ENCODE measurements at regions not wholly inside any gene's neighbourhood (a gene's known extent, or its start where the extent isn't known, plus 50 kb on each side); places are given as distances from the start of the nearest gene placed in this dataset.

DNA sequence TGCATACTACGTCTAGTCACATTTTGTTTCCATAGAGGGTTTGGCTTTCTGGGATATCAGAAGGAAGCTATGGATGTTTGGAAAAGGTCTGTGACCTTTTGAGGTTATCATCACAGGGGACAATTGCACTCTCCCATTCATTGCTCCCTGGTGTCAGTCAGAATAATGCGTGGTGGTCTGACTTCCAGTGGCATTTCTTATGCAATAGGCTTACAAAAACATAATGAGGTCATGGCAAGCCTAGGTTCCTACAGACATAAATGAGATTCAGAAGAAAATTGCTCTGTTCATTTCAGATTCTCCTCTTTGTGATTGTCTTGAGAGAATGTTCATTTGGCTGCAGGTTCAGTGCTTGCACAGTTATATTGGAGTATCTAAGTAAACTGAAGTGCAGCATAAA, 54.6 kb downstream of the ARHGAP35 start:
- 0 out of 2 replicates have a peak, but pooled peaks cover 4% of the 10 kb centered on the region for H3F3A ChIP-seq (ENCODE audit: low read depth)
- H3K4me1 ChIP-seq (ENCODE audit: insufficient read depth, low read length, poor library complexity, severe bottlenecking) = peaks cover 17% of the 10 kb centered on the region
- H2AFZ ChIP-seq (ENCODE audit: low read length) = no peak overlapping the region
- peaks cover 21% of the 10 kb centered on the region for H3K36me3 ChIP-seq (ENCODE audit: insufficient read depth, low read length)
- no peaks in the 10 kb centered on the region for H3K27me3 ChIP-seq (ENCODE audit: insufficient read depth, low read length, poor library complexity, severe bottlenecking)
- H3K9ac ChIP-seq (ENCODE audit: low read depth, low read length, poor library complexity, severe bottlenecking) = no peak overlapping the region
- H4K20me1 ChIP-seq (ENCODE audit: insufficient read depth, low read length, poor library complexity, severe bottlenecking) = peaks cover 25% of the 10 kb centered on the region
- H3K79me2 ChIP-seq (ENCODE audit: insufficient read depth, low read length) = peaks cover 77% of the 10 kb centered on the region
- no peak overlapping the region for H3K4me3 ChIP-seq (ENCODE audit: low read length, poor library complexity, severe bottlenecking)
- TF ChIP-seq, protein P1, sequence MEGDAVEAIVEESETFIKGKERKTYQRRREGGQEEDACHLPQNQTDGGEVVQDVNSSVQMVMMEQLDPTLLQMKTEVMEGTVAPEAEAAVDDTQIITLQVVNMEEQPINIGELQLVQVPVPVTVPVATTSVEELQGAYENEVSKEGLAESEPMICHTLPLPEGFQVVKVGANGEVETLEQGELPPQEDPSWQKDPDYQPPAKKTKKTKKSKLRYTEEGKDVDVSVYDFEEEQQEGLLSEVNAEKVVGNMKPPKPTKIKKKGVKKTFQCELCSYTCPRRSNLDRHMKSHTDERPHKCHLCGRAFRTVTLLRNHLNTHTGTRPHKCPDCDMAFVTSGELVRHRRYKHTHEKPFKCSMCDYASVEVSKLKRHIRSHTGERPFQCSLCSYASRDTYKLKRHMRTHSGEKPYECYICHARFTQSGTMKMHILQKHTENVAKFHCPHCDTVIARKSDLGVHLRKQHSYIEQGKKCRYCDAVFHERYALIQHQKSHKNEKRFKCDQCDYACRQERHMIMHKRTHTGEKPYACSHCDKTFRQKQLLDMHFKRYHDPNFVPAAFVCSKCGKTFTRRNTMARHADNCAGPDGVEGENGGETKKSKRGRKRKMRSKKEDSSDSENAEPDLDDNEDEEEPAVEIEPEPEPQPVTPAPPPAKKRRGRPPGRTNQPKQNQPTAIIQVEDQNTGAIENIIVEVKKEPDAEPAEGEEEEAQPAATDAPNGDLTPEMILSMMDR (conservative IDR thresholded peaks at IDR 0.05; ENCODE audit: low read length) = no peak
- TF ChIP-seq EZH2phosphoT487 (IDR thresholded peaks at IDR 0.05; ENCODE audit: borderline replicate concordance) = no peak
- H3K9me3 ChIP-seq (ENCODE audit: insufficient read depth, low read depth, low read length) = no peaks in the 10 kb centered on the region
- no peak overlapping the region for H3K4me2 ChIP-seq (ENCODE audit: low read depth, low read length, poor library complexity, severe bottlenecking)
- no peaks in the 10 kb centered on the region for H3K9me2 ChIP-seq (replicated peaks; ENCODE audit: low read depth, low read length)

DNA sequence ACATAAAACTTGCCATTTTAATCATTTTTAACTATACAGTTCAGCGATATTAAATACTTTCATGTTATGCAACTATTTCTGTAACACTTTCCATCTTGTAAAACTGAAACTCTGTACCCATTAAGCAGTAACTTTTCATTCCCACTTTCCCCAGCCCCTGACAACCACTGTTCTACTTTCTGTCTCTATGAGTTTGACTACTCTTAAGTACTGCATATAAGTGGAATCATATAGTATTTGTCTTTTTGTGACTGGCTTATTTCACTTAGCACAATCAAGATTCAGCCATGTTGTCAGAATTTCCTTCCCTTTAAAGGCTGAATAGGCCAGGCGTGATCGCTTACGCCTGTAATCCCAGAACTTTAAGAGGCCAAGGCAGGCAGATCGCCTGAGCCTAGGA, 56.2 kb downstream of the ARHGAP35 start:
- Histone ChIP-seq H3F3A (ENCODE audit: low read depth) (0 out of 2 replicates have a peak, but pooled peaks cover 4% of the 10 kb centered on the region), H3K4me2 (ENCODE audit: low read depth, low read length, poor library complexity, severe bottlenecking) (no peak overlapping the region), H3K4me1 (ENCODE audit: insufficient read depth, low read length, poor library complexity, severe bottlenecking) (peaks cover 17% of the 10 kb centered on the region), H3K9ac (ENCODE audit: low read depth, low read length, poor library complexity, severe bottlenecking) (no peak overlapping the region), H3K36me3 (ENCODE audit: insufficient read depth, low read length) (peaks cover 37% of the 10 kb centered on the region), H3K4me3 (ENCODE audit: low read length, poor library complexity, severe bottlenecking) (no peak overlapping the region), H3K27me3 (ENCODE audit: insufficient read depth, low read length, poor library complexity, severe bottlenecking) (no peaks in the 10 kb centered on the region), H2AFZ (ENCODE audit: low read length) (no peak overlapping the region), H3K79me2 (ENCODE audit: insufficient read depth, low read length) (peaks cover 70% of the 10 kb centered on the region), H3K9me3 (ENCODE audit: insufficient read depth, low read depth, low read length) (no peaks in the 10 kb centered on the region), H3K9me2 (replicated peaks; ENCODE audit: low read depth, low read length) (no peaks in the 10 kb centered on the region), H4K20me1 (ENCODE audit: insufficient read depth, low read length, poor library complexity, severe bottlenecking) (peaks cover 25% of the 10 kb centered on the region)
- TF ChIP-seq, protein P1 (conservative IDR thresholded peaks at IDR 0.05; ENCODE audit: low read length) = no peak
- no peak for TF ChIP-seq EZH2phosphoT487 (IDR thresholded peaks at IDR 0.05; ENCODE audit: borderline replicate concordance)

GRCh38 chr19:46919324-46919723, 58.5 kb downstream of the ARHGAP35 start:
- H3K79me2 ChIP-seq (ENCODE audit: insufficient read depth, low read length) = peaks cover 66% of the 10 kb centered on the region
- peaks cover 15% of the 10 kb centered on the region for H4K20me1 ChIP-seq (ENCODE audit: insufficient read depth, low read length, poor library complexity, severe bottlenecking)
- peaks cover 4% of the 10 kb centered on the region for H3K4me1 ChIP-seq (ENCODE audit: insufficient read depth, low read length, poor library complexity, severe bottlenecking)
- no peaks in the 10 kb centered on the region for H3K9me3 ChIP-seq (ENCODE audit: insufficient read depth, low read depth, low read length)
- H3K4me3 ChIP-seq (ENCODE audit: low read length, poor library complexity, severe bottlenecking) = no peak overlapping the region
- H2AFZ ChIP-seq (ENCODE audit: low read length) = no peak overlapping the region
- H3K9ac ChIP-seq (ENCODE audit: low read depth, low read length, poor library complexity, severe bottlenecking) = no peak overlapping the region
- H3K36me3 ChIP-seq (ENCODE audit: insufficient read depth, low read length) = peaks cover 45% of the 10 kb centered on the region
- TF ChIP-seq, protein P1 (conservative IDR thresholded peaks at IDR 0.05; ENCODE audit: low read length) = no peak
- no peak for TF ChIP-seq EZH2phosphoT487 (IDR thresholded peaks at IDR 0.05; ENCODE audit: borderline replicate concordance)
- H3K9me2 ChIP-seq (replicated peaks; ENCODE audit: low read depth, low read length) = no peaks in the 10 kb centered on the region
- H3F3A ChIP-seq (ENCODE audit: low read depth) = no peaks in the 10 kb centered on the region
- no peaks in the 10 kb centered on the region for H3K27me3 ChIP-seq (ENCODE audit: insufficient read depth, low read length, poor library complexity, severe bottlenecking)
- H3K4me2 ChIP-seq (ENCODE audit: low read depth, low read length, poor library complexity, severe bottlenecking) = no peak overlapping the region
